Smooth muscle cell of the brain vasculature (primary cell): ENCODE measurements at regions not wholly inside any gene's neighbourhood (a gene's known extent, or its start where the extent isn't known, plus 50 kb on each side); places are given as distances from the start of the nearest gene placed in this dataset.

Experiments used
- DNase-seq: peaks from one replicate; pipeline ENCODE4 v3.0.0-alpha.2; 2012; ENCODE audit warnings: low read depth, low spot score

GRCh38 chr14:96638041-96638855, 136.1 kb downstream of the PAPOLA start:
- no peak for DNase-seq

DNA sequence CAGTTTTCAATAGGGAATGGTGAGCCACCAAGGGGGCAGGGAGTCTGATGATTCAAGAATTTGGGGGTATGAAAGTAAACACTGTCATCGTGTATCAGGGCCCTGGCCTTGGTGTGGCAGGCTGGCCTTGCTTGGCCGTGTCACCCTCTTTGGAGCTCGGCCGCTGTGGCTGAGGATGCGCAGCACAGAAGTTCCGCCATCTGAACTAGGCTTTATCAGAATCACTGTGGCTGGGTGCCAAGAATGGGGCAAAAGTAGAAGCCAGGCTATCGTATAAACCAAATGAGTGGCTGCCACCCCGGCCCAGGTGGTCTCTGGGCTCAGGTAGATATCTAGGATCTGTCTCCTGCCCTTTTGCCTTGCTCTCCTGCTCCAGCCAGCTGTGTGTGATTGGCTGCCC, 137.4 kb downstream of the PAPOLA start:
- no peak for DNase-seq

GRCh38 chr14:96648506-96649326, 146.5 kb downstream of the PAPOLA start:
- DNase-seq, result no peak

DNA sequence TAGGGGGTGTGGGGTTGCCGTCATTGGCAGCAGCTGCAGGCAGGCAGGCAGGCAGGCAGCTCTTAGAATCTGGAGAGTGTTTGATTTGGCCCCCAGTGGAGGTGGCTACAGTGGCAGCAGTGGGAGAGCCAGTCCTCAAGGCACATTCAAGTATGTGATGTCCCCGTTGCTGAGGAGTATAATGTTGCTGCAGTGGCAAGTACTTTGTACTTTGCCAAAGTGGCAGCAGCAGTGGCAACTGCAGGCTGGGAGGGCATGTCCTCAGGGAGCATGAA, 147.1 kb downstream of the PAPOLA start:
- no peak for DNase-seq

- DNase-seq, result no peak
Measured at GRCh38 chr14:96653597-96653996, 143.6 kb upstream of the VRK1 start.

DNA sequence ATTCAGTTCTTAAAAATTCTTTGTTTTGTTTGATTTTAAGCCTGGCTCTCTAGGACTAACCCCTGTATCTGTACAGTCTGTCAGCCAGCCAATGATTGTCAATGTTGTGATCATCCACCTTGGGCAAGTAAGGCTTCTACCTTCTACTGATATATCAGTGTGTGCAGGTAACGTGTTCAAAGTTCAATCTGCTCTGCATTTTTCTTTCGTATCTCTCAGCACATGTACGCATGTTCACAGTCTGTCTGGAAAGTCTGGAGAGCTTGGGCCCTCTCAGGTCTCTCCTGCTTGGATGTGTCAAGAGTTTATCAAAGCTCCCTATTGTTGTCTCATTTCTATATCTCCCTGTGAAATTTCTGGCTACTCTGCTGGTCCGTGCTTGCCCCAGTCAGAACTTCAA, 138.6 kb upstream of the VRK1 start:
- DNase-seq, result no peak

DNA sequence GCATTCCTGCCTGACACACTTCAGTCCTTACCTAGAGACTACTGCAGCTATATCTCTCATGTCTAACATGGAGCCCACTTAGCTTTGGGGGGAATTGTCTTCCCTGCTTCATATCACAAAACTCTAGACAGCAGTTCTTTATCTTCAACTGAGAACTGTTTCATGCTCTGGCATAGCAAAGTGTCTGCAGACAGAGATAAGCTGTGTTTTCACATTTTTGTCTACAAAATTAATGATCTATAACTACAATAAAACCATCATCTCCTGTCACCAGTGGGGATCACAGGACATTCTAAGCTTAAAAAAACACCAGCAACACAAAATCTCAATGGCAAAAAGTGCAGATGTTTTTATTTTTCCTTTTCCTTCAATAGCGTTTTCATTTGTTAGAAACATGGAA, 137.1 kb upstream of the VRK1 start:
- no peak for DNase-seq

DNA sequence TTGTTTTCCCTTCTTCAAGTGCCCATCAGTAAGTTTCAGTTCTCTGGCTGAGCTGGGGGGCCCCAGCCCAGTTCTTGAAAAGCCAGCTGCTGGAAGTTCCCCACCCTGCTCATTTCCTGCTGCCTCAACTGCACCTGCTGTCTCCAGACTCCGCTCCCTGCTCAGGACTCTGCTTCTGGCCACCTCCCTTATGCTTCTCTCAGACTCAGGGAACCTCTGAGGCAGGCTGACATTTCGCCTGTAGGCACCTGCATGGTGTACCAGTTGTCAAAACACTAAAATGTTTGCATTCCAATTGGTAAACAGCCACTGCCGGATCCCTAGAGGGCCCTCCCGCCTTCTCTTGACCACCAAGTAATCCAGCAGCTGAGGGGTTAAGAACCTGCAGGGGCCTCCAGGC, 136.5 kb upstream of the VRK1 start:
- no peak for DNase-seq

DNA sequence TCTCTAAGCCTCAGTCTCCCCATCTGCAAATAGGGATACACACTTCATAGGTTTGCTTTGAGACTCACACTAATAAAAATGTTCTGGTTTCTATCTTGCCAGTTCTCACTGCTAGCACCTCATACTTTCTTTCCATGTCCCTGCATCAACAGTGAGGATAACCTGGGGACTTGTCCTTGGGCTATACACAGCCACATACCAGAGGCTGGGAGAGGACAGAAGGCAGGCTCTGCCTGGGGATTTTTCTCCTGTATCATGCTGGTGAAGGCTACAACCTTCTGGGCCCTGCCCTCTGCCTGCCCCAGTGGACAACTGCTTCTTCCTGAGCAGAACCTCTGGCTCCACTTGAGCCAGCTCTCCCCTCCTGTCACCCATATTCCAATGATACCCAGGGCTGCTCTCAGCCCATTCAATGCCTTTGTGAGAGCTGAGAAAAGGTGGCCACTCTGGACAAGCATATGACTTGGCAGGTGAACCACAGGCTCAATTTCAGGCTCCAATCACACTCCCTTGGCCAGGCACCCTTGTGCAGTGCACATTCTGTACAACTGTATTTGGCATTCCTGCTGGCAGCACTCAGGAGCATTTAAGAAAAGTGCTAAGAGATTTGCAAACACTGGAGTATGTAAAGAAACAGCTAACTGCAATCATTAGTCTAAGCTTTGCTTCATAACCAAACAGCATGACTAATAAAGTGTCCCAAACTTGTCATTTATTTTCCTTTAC, 135.8 kb upstream of the VRK1 start:
- no peak for DNase-seq

DNA sequence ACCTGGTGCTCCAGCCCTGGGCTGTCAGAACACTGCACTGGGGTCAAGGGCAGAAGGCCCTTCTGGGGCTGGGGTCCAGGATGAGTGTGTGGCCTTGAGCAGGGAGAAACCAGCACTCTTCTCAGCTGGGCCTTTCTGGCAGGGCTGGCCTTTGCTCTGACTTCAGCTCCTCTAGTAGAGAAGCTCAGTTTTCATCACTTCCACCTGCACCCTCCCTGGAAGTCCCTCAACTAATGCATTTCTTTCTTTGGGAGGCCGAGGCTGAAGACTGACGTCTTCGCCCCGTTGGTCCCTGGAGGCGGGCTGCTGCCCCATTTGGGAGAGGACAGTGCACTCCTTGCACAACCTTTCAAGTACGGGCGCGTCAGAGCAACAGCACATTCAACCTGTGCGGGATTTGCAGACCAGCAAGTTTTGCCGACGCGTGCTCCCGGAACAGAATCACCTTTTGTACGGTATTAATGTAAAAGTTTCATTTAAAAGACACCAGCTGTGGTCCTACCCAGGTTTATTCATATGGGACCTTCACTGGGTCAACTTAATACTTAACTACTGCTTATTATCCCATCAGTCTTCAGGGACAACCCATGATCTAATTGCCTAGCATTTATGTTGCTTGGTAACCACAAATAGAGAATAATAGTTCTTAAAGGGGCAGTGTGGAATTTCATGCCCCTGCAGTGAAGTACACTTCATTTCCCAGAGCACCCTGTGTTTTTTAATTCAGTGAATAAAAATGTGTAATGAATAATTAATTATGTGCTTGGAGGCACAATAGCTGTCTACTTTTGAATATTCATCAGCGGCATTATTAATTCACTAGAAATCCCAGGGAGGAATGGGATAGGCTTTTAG, 134.8 kb upstream of the VRK1 start:
- no peak for DNase-seq

DNA sequence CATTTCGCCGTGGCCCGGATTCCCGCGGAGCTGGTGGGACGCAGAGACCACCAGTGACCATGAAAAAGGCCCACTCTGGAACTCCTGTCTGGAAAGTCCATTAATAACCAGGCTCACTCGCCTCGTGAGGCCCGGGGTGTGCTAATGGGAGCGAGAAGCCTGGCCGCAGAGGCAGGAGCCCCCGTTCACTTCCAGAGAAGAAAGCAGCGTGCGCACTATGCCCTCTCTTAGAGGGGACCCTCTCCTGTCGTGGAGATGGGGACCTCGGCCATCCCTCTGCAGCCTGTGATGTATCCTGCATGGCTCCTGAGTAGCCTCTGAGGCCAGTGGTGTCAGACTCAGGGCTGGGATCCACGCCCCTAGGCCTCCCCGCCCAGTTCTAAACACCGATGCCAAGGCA, 134.1 kb upstream of the VRK1 start:
- no peak for DNase-seq

DNA sequence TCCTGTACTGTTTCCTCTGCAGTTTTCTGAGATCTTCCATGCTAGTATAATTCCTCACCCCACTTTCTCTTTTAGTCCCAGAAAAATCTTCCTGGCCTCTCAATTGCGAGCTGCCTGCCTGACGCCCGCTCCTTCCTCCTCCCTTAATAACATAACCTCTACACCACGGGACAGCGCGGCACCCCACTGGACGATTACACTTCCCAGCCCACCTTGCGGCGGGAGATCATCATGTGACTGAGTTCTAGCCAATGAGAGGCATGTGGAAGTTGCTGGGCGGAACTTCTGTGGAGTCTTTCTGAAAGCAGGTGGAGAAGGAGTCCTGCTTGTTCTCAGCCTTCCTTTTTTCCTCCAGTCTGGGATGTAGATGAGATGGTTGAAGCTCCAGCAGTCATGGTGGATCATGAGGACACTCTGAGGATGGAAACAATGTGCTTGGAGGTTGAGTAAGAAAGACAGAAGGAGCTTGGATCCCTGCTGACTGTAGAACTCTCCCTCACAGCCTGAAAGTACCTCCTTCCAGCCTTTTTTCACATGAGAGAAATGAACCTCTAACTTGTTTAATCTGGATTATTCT, 133.6 kb upstream of the VRK1 start:
- DNase-seq, result no peak

- DNase-seq, result no peak
Measured at GRCh38 chr14:96666088-96666487, 131.1 kb upstream of the VRK1 start.

GRCh38 chr14:96670391-96670790, 126.8 kb upstream of the VRK1 start:
- no peak for DNase-seq

GRCh38 chr14:96671218-96671617, 126.0 kb upstream of the VRK1 start:
- DNase-seq, result no peak

- no peak for DNase-seq
Measured at GRCh38 chr14:96673706-96674105, 123.5 kb upstream of the VRK1 start.

GRCh38 chr14:96674121-96674520, 123.1 kb upstream of the VRK1 start:
- DNase-seq, result no peak

- peak; percentile 9 for DNase-seq
Measured at GRCh38 chr14:96676166-96676565, 121.0 kb upstream of the VRK1 start.

DNA sequence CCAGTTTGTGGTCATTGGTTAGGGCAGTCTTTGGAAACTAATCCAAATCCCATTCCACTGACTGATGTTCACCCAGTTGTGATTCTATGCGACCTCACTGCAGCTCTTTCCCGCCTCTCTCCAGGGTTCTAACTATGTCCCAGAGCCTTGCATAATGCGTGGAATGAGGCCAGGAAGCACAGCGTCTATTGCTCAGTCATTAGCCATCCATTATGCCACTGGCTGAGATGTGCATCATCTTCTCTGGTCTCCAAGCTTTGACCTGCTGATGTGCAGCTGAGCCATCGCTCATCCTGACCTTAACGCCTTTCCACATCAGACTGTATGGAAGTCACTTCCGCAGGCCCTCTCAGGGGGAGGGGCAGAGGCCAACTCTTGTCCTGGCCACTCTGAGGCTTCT, 115.4 kb upstream of the VRK1 start:
- no peak for DNase-seq

DNA sequence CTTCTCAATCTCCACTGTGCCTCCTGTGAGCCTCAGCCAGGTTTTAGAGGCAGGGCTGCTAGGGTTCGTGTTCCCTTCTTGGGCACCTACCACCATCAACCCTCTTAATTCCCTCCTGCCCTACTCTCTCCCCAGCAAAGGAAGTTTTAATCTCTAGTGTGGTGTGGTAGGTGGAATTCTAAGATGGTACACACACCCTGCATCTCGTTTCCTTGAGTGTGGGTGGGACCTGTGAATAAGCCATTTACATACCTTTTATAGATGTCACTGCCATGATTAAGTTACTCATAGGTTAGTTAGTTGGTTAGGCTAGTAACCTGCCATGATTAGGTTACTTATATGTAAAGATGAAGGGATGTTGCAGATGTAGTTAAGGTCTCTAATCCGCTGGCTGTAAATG, 114.8 kb upstream of the VRK1 start:
- DNase-seq, result no peak

- no peak for DNase-seq
Measured at GRCh38 chr14:96683562-96684289, 113.5 kb upstream of the VRK1 start.
